ENCODE measurements at regions not wholly inside any gene's neighbourhood (a gene's known extent, or its start where the extent isn't known, plus 50 kb on each side); places are given as distances from the start of the nearest gene placed in this dataset.

DNA sequence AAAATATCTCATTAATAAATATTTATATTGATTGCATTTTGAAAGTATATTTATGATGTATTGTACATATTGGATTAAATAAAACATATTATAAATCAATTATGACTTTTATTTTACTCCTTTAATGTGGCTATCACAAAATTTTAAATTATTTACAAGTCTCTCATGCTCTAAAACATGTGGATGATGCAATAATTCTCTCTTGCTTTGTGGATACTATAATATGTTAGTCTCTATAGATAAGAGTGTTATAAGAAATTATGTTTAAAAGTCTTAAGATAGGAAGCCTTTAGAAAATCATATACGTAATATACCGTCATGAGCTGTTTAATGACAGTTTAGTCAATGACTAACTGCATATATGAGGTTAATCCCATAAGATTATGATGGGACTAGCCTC, 547.4 kb upstream of the ALCAM start:
- H3K4me3 ChIP-seq, result no peak overlapping the region
- ATAC-seq (ENCODE audit: insufficient read depth, low FRiP score), result no peak
- H3K27me3 ChIP-seq (ENCODE audit: control insufficient read depth in 3 of 3, insufficient read depth in 3 of 3, low read length in 2 of 3), result no peaks in the 10 kb centered on the region
- H3K36me3 ChIP-seq (ENCODE audit: control insufficient read depth in 4 of 4, insufficient read depth in 4 of 4, low read length in 4 of 4), result no peaks in the 10 kb centered on the region
- TF ChIP-seq, protein P1, sequence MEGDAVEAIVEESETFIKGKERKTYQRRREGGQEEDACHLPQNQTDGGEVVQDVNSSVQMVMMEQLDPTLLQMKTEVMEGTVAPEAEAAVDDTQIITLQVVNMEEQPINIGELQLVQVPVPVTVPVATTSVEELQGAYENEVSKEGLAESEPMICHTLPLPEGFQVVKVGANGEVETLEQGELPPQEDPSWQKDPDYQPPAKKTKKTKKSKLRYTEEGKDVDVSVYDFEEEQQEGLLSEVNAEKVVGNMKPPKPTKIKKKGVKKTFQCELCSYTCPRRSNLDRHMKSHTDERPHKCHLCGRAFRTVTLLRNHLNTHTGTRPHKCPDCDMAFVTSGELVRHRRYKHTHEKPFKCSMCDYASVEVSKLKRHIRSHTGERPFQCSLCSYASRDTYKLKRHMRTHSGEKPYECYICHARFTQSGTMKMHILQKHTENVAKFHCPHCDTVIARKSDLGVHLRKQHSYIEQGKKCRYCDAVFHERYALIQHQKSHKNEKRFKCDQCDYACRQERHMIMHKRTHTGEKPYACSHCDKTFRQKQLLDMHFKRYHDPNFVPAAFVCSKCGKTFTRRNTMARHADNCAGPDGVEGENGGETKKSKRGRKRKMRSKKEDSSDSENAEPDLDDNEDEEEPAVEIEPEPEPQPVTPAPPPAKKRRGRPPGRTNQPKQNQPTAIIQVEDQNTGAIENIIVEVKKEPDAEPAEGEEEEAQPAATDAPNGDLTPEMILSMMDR (IDR thresholded peaks at IDR 0.05; ENCODE audit: control extremely low read depth, extremely low read depth), result no peak
- H3K9me3 ChIP-seq (ENCODE audit: control insufficient read depth in 4 of 4, insufficient read depth in 3 of 4, low read length in 3 of 4), result peaks cover 0 to 9% (median 2%) of the 10 kb centered on the region in 4 donors
- DNase-seq, result no peak
- H3K9ac ChIP-seq (ENCODE audit: insufficient read depth in 1 of 2, low read length in 2 of 2), result no peak overlapping the region
- H3K4me1 ChIP-seq (ENCODE audit: control insufficient read depth in 5 of 5, insufficient read depth in 5 of 5, low read length in 5 of 5), result peaks cover 0 to 4% (median 0%) of the 10 kb centered on the region in 5 donors
- 45 to 47% methylated on average over 2 of the region's 2 CpGs for WGBS, 2 donors
- no peak overlapping the region for H3K27ac ChIP-seq (ENCODE audit: low read depth in 1 of 2, low read length in 1 of 2)

DNA sequence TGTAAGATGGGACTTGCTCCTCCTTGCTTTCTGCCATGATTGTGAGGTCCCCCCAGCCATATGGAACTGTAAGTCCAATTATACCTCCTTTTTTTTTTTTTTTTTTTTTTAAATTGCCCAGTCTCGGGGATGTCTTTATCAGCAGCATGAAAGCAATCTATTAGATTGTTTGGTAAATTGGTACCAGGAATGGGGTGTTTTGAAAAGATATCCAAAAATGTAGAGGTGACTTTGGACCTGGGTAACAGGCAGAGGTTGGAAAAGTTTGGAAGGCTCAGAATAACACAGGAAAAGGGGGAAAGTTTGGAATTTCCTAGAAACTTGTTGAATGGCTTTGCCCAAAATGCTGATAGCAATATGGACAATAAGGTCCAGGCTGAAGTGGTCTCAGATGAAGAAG, 545.8 kb upstream of the ALCAM start:
- DNase-seq (no peak), ATAC-seq (ENCODE audit: insufficient read depth, low FRiP score) (no peak)
- WGBS, 2 donors, result 80 to 86% methylated on average over 1 of the region's 1 CpG
- TF ChIP-seq, protein P1 (IDR thresholded peaks at IDR 0.05; ENCODE audit: control extremely low read depth, extremely low read depth), result no peak
- Histone ChIP-seq H3K4me3 (no peak overlapping the region), H3K9ac (ENCODE audit: insufficient read depth in 1 of 2, low read length in 2 of 2) (no peak overlapping the region), H3K9me3 (ENCODE audit: control insufficient read depth in 4 of 4, insufficient read depth in 3 of 4, low read length in 3 of 4) (peaks cover 0 to 9% (median 2%) of the 10 kb centered on the region in 4 donors), H3K27ac (ENCODE audit: low read depth in 1 of 2, low read length in 1 of 2) (no peak overlapping the region), H3K36me3 (ENCODE audit: control insufficient read depth in 4 of 4, insufficient read depth in 4 of 4, low read length in 4 of 4) (no peaks in the 10 kb centered on the region), H3K4me1 (ENCODE audit: control insufficient read depth in 5 of 5, insufficient read depth in 5 of 5, low read length in 5 of 5) (peaks cover 0 to 13% (median 0%) of the 10 kb centered on the region in 5 donors), H3K27me3 (ENCODE audit: control insufficient read depth in 3 of 3, insufficient read depth in 3 of 3, low read length in 2 of 3) (no peaks in the 10 kb centered on the region)

DNA sequence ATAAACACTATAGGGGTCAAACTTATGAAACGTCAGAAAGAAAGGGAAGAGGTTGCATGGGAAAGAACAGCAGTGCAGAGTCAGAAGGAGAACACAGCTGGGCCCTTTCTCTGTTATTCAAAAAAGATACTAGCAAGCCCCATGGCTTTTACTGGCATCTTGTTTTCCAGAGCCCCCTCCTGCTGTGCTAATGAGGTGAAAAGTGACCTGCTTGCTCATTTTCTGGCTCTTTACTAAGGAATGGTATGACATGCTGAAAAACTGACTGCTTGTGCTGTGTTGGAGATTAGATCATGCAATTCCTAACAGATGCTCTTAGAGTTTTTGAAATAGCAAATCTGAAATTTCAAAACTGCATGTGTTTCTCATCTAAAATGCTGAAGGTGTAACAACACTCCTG, 541.6 kb upstream of the ALCAM start:
- no peak for ATAC-seq (ENCODE audit: insufficient read depth, low FRiP score)
- Histone ChIP-seq H3K4me1 (ENCODE audit: control insufficient read depth in 5 of 5, insufficient read depth in 5 of 5, low read length in 5 of 5) (peaks cover 0 to 15% (median 0%) of the 10 kb centered on the region in 5 donors), H3K4me3 (no peak overlapping the region), H3K36me3 (ENCODE audit: control insufficient read depth in 4 of 4, insufficient read depth in 4 of 4, low read length in 4 of 4) (no peaks in the 10 kb centered on the region), H3K27me3 (ENCODE audit: control insufficient read depth in 3 of 3, insufficient read depth in 3 of 3, low read length in 2 of 3) (no peaks in the 10 kb centered on the region), H3K27ac (ENCODE audit: low read depth in 1 of 2, low read length in 1 of 2) (no peak overlapping the region), H3K9me3 (ENCODE audit: control insufficient read depth in 4 of 4, insufficient read depth in 3 of 4, low read length in 3 of 4) (peaks cover 0 to 9% (median 2%) of the 10 kb centered on the region in 4 donors), H3K9ac (ENCODE audit: insufficient read depth in 1 of 2, low read length in 2 of 2) (no peak overlapping the region)
- TF ChIP-seq, protein P1 (IDR thresholded peaks at IDR 0.05; ENCODE audit: control extremely low read depth, extremely low read depth), result no peak
- WGBS, 2 donors, result 29 to 36% methylated on average over 1 of the region's 1 CpG
- DNase-seq, result peak; percentile 74 to 95 (median 92)

DNA sequence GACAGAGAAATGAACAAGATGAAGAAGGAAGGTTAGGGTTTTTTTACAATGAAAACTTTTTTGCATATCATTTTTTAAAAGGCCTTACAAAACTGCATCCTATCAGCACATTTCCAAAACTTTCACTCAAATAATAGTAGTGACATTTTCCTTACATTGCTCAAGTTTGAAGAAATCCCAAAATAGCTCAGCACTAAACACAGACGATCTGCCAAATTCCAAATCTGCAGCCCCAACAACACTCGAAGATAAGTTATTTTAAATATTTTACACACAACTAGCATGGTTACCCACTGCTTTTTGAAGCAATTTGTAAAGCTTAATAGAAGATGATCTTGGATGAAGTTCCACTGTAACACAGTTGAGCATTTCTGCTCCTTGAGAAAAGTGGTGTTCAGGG, 535.6 kb upstream of the ALCAM start:
- no peak overlapping the region for H3K27ac ChIP-seq (ENCODE audit: low read depth in 1 of 2, low read length in 1 of 2)
- WGBS, 2 donors, result 45 to 77% methylated on average over 2 of the region's 2 CpGs
- no peak overlapping the region for H3K9ac ChIP-seq (ENCODE audit: insufficient read depth in 1 of 2, low read length in 2 of 2)
- H3K4me1 ChIP-seq (ENCODE audit: control insufficient read depth in 5 of 5, insufficient read depth in 5 of 5, low read length in 5 of 5), result peaks cover 0 to 10% (median 0%) of the 10 kb centered on the region in 5 donors
- DNase-seq (peak in 2 of 3 donors; percentile 70 to 86), ATAC-seq (ENCODE audit: insufficient read depth, low FRiP score) (no peak)
- no peaks in the 10 kb centered on the region for H3K9me3 ChIP-seq (ENCODE audit: control insufficient read depth in 4 of 4, insufficient read depth in 3 of 4, low read length in 3 of 4)
- no peaks in the 10 kb centered on the region for H3K36me3 ChIP-seq (ENCODE audit: control insufficient read depth in 4 of 4, insufficient read depth in 4 of 4, low read length in 4 of 4)
- TF ChIP-seq, protein P1 (IDR thresholded peaks at IDR 0.05; ENCODE audit: control extremely low read depth, extremely low read depth), result no peak
- H3K27me3 ChIP-seq (ENCODE audit: control insufficient read depth in 3 of 3, insufficient read depth in 3 of 3, low read length in 2 of 3), result no peaks in the 10 kb centered on the region
- H3K4me3 ChIP-seq, result no peak overlapping the region

All from lung (tissue), 11 donors.